Glutamatergic neuron (in vitro differentiated cells): ENCODE measurements at regions not wholly inside any gene's neighbourhood (a gene's known extent, or its start where the extent isn't known, plus 50 kb on each side); places are given as distances from the start of the nearest gene placed in this dataset.
"Not testable (repeated sequence)": the region's sequence is repeated elsewhere in the genome, so short reads cannot be mapped to it uniquely, and the experiment has no call there.

Source experiments
- DNase-seq: peaks from one replicate; pipeline ENCODE4 v3.0.0; 2022
- H3K27ac Mint-ChIP-seq: one replicate; pipeline ENCODE4 v1.8.0; 2020; ENCODE audit warnings: mild to moderate bottlenecking, mixed read lengths, inconsistent platforms; ENCODE audit not compliant: unreplicated experiment
- H3K27me3 Mint-ChIP-seq: one replicate; pipeline ENCODE4 v1.8.0; 2020; ENCODE audit warnings: mild to moderate bottlenecking, moderate library complexity, mixed read lengths, inconsistent platforms; ENCODE audit not compliant: unreplicated experiment
- H3K36me3 Mint-ChIP-seq: one replicate; pipeline ENCODE4 v1.8.0; 2020; ENCODE audit warnings: mild to moderate bottlenecking, mixed read lengths, inconsistent platforms; ENCODE audit not compliant: unreplicated experiment
- H3K4me1 Mint-ChIP-seq: one replicate; pipeline ENCODE4 v1.8.0; 2020; ENCODE audit warnings: mild to moderate bottlenecking, low read depth, mixed read lengths, inconsistent platforms; ENCODE audit not compliant: unreplicated experiment
- H3K4me3 Mint-ChIP-seq: one replicate; pipeline ENCODE4 v1.8.0; 2020; ENCODE audit warnings: mild to moderate bottlenecking, mixed read lengths, inconsistent platforms; ENCODE audit not compliant: unreplicated experiment
- H3K9me3 Mint-ChIP-seq: one replicate; pipeline ENCODE4 v1.8.0; 2020; ENCODE audit warnings: mild to moderate bottlenecking, moderate library complexity, mixed read lengths, inconsistent platforms; ENCODE audit not compliant: unreplicated experiment
- TF ChIP-seq, protein P1 (sequence below): fragments of 200-600 bp; sonication (generic); IDR thresholded peaks from one replicate; pipeline ENCODE4 v1.5.0; 2021; ENCODE audit not compliant: partially characterized antibody, unreplicated experiment

DNA sequence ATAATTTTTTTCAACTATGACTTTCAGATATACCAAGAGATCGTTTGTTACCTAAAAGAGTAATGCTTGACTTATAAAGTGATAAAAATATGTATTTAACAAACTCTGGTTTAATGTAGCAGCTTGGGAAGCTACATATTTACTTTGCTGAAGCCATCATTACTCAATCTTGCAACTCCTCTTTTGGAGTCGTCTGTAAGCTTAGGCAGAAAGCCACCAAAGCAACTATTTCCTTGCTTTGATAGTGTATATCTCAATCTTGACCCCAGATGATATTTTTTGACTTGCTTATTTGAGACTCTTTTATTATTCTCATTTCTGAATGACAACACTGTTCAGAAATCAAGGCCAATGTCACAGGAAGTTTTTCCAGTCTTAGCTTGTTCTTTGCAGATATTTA lies 183.0 kb downstream of the SAMD5 start:
- Mint-ChIP-seq H3K4me3 (no peak overlapping the region), H3K27me3 (no peaks in the 10 kb centered on the region), H3K9me3 (no peaks in the 10 kb centered on the region), H3K27ac (no peak overlapping the region), H3K36me3 (no peaks in the 10 kb centered on the region), H3K4me1 (peaks cover 7% of the 10 kb centered on the region)
- DNase-seq, result no peak
- TF ChIP-seq, protein P1, sequence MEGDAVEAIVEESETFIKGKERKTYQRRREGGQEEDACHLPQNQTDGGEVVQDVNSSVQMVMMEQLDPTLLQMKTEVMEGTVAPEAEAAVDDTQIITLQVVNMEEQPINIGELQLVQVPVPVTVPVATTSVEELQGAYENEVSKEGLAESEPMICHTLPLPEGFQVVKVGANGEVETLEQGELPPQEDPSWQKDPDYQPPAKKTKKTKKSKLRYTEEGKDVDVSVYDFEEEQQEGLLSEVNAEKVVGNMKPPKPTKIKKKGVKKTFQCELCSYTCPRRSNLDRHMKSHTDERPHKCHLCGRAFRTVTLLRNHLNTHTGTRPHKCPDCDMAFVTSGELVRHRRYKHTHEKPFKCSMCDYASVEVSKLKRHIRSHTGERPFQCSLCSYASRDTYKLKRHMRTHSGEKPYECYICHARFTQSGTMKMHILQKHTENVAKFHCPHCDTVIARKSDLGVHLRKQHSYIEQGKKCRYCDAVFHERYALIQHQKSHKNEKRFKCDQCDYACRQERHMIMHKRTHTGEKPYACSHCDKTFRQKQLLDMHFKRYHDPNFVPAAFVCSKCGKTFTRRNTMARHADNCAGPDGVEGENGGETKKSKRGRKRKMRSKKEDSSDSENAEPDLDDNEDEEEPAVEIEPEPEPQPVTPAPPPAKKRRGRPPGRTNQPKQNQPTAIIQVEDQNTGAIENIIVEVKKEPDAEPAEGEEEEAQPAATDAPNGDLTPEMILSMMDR, result no peak

DNA sequence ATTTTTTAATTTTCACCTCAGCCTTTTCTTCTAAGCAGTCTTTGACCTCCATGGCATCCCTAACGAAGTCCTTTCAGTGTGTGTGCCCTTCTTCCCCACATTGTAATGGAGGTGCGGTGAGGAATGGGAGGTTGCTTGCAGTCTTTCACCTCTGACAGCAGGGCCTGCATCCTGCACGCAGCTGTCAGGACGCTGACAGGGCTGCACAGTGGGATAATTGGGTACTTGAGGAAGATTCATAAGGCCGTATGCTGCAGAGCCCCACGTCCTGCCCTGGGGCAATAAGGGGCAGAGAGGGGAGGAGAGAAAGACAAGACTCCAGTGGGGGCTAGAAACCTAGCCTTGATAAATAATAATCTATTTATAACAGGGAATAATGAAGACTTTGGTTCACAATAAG lies 184.7 kb downstream of the SAMD5 start:
- H3K27me3 Mint-ChIP-seq, result no peaks in the 10 kb centered on the region
- TF ChIP-seq, protein P1, result no peak
- H3K9me3 Mint-ChIP-seq, result no peaks in the 10 kb centered on the region
- H3K27ac Mint-ChIP-seq, result no peak overlapping the region
- H3K4me3 Mint-ChIP-seq, result no peak overlapping the region
- H3K36me3 Mint-ChIP-seq, result no peaks in the 10 kb centered on the region
- peaks cover 7% of the 10 kb centered on the region for H3K4me1 Mint-ChIP-seq
- DNase-seq, result peak; percentile 29

DNA sequence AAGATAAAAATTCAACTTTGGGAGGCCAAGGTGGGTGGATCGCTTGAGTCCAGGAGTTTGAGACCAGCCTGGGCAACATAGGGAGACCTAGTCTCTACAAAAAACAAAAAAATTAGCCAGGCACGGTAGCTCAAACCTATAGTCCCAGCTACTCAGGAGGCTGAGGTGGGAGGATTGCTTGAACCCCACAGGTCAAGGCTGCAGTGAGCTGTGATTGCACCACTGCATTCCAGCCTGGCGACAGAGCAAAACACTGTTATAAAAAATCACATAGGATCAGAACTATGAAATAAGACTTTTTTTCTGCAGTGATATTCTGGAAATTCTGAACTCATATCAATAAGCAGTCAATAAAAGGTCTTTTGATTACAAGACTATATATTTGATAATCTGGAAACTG lies 186.1 kb downstream of the SAMD5 start:
- not testable (repeated sequence) for DNase-seq, H3K27ac Mint-ChIP-seq, H3K9me3 Mint-ChIP-seq, H3K4me3 Mint-ChIP-seq, H3K36me3 Mint-ChIP-seq, H3K27me3 Mint-ChIP-seq
- peaks cover 15% of the 10 kb centered on the region for H3K4me1 Mint-ChIP-seq

DNA sequence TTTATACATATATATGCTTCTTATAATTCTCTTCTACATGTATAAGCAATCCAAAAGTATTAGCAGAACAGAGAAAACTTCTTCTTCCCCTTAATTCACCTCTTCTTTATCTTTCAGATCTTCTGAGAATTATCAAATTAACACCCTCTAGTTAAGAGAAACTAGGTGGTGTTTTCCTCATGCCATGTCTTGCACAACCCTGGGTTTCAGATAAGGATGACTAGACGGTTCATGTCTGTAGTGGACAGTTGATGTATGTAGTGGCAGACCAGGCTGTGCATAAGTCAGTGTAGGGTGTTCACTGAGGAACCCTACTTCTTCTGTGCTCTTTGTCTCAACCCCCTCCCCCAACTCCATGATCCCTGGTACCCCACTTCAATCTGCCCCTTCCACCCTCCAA lies 187.3 kb downstream of the SAMD5 start:
- peaks cover 15% of the 10 kb centered on the region for H3K4me1 Mint-ChIP-seq
- H3K4me3 Mint-ChIP-seq, result no peak overlapping the region
- H3K27me3 Mint-ChIP-seq, result no peaks in the 10 kb centered on the region
- no peaks in the 10 kb centered on the region for H3K36me3 Mint-ChIP-seq
- H3K9me3 Mint-ChIP-seq, result no peaks in the 10 kb centered on the region
- no peak for DNase-seq
- H3K27ac Mint-ChIP-seq, result no peak overlapping the region
- TF ChIP-seq, protein P1, result no peak

DNA sequence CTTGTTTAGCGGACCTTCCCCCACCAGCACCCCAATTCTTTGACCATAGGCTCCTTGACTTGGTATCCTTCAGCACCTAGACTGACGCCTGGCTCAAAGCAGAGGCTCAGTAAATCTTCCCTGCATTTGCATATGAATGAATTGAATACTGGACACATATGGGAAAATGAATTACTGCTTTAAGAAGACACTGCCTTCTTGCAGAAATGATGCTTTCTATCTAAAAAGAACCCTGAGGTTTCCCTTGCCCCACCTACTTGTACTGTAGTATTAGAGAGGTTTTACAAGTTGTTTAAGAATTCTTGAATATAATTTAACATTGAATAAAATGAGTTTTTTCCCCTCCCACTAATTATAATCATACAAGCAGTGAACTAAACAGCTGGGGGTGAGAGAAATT lies 190.7 kb downstream of the SAMD5 start:
- H3K27me3 Mint-ChIP-seq, result no peaks in the 10 kb centered on the region
- TF ChIP-seq, protein P1, result no peak
- no peak overlapping the region for H3K4me3 Mint-ChIP-seq
- no peaks in the 10 kb centered on the region for H3K9me3 Mint-ChIP-seq
- DNase-seq, result no peak
- peaks cover 10% of the 10 kb centered on the region for H3K4me1 Mint-ChIP-seq
- no peaks in the 10 kb centered on the region for H3K36me3 Mint-ChIP-seq
- H3K27ac Mint-ChIP-seq, result no peak overlapping the region

DNA sequence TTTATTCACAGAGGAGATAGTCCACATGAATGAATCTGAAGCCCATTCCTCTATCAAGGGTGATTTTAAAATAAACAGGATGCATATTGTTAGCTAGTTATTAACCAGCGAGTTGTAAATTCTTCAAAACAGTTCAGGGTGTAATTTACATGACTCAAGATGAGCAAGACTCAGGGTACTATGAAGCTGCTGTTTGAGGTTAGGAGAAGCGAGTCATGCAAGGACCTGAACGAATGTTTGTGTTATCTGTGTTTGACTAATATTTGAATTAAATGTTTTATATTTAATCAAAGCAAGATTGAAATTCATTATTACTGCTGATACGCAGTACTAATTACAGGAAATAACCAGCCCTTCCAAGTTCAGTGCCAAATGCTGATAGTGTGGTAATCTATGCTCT lies 191.1 kb downstream of the SAMD5 start:
- Mint-ChIP-seq H3K9me3 (no peaks in the 10 kb centered on the region), H3K27ac (no peak overlapping the region), H3K4me3 (no peak overlapping the region), H3K36me3 (no peaks in the 10 kb centered on the region), H3K4me1 (peaks cover 15% of the 10 kb centered on the region), H3K27me3 (no peaks in the 10 kb centered on the region)
- DNase-seq, result no peak
- TF ChIP-seq, protein P1, result no peak
